C4-2B (cell line): ENCODE measurements at regions not wholly inside any gene's neighbourhood (a gene's known extent, or its start where the extent isn't known, plus 50 kb on each side); places are given as distances from the start of the nearest gene placed in this dataset.
"Not testable (repeated sequence)": the region's sequence is repeated elsewhere in the genome, so short reads cannot be mapped to it uniquely, and the experiment has no call there.

Source experiments
- H3K27ac ChIP-seq: fragments of 450-650 bp; 2 replicates; pipeline ENCODE4 v1.5.1; 2017
- CTCF ChIP-seq: fragments of 450-650 bp; conservative IDR thresholded peaks from 2 replicates; pipeline ENCODE4 v1.5.1; 2017; ENCODE audit warnings: mild to moderate bottlenecking
- ZFX ChIP-seq: fragments of 450-650 bp; IDR thresholded peaks from 2 replicates; pipeline ENCODE4 v1.6.1; 2017

GRCh38 chr9:94033383-94033782 is 50.9 kb upstream of the PTPDC1 start:
- no peak overlapping the region for H3K27ac ChIP-seq
- TF ChIP-seq ZFX = no peak
- no peak for TF ChIP-seq CTCF

GRCh38 chr9:94031946-94032345 is 52.3 kb upstream of the PTPDC1 start:
- TF ChIP-seq ZFX (no peak), CTCF (no peak)
- no peak overlapping the region for H3K27ac ChIP-seq

- peak overlapping the region; percentile 85 for H3K27ac ChIP-seq
- TF ChIP-seq CTCF (no peak), ZFX (no peak)
These were observed 52.9 kb upstream of the PTPDC1 start for GRCh38 chr9:94031380-94031779.

GRCh38 chr9:94030318-94031179 is 53.7 kb upstream of the PTPDC1 start:
- no peak for TF ChIP-seq CTCF
- TF ChIP-seq ZFX = peak; percentile 80

GRCh38 chr9:94029932-94030317 is 54.3 kb upstream of the PTPDC1 start:
- TF ChIP-seq ZFX (no peak), CTCF (no peak)
- H3K27ac ChIP-seq = peak overlapping the region; percentile 85

More at GRCh38 chr9:94030318-94031179, 53.7 kb upstream of the PTPDC1 start:
- H3K27ac ChIP-seq = peak overlapping the region; percentile 85

GRCh38 chr9:94026816-94027215 is 57.4 kb upstream of the PTPDC1 start:
- no peak for TF ChIP-seq ZFX
- TF ChIP-seq CTCF = no peak
- no peak overlapping the region for H3K27ac ChIP-seq

GRCh38 chr9:94022476-94022875 is 61.8 kb upstream of the PTPDC1 start:
- not testable (repeated sequence) for H3K27ac ChIP-seq

- H3K27ac ChIP-seq = not testable (repeated sequence)
These were observed 63.4 kb upstream of the PTPDC1 start for GRCh38 chr9:94020836-94021235.
